ENCODE measurements at regions not wholly inside any gene's neighbourhood (a gene's known extent, or its start where the extent isn't known, plus 50 kb on each side); places are given as distances from the start of the nearest gene placed in this dataset.

- intact Hi-C loops (cut with micrococcal nuclease), result no loop called here
- Histone ChIP-seq H4K20me1 (ENCODE audit: low read length) (no peaks in the 10 kb centered on the region), H3K4me2 (ENCODE audit: low read length) (no peak overlapping the region), H3K9me3 (ENCODE audit: low read length) (0 out of 2 replicates have a peak, but pooled peaks cover 11% of the 10 kb centered on the region), H3K36me3 (ENCODE audit: low read depth, low read length) (no peaks in the 10 kb centered on the region), H3F3A (ENCODE audit: low read length, unreplicated experiment) (no peaks in the 10 kb centered on the region), H3K4me3 (ENCODE audit: low read length) (no peak overlapping the region), H3K27me3 (ENCODE audit: low read length) (no peaks in the 10 kb centered on the region; the same call in 1 of the 2 replicates), H3K27ac (ENCODE audit: low read length) (no peak overlapping the region), H2AFZ (ENCODE audit: low read length) (no peak overlapping the region), H3K4me1 (ENCODE audit: insufficient read depth, low read length) (no peaks in the 10 kb centered on the region), H3K79me2 (ENCODE audit: low read length) (no peaks in the 10 kb centered on the region), H3K9me2 (replicated peaks; ENCODE audit: low read length) (no peaks in the 10 kb centered on the region), H3K9ac (ENCODE audit: low read length) (no peak overlapping the region)
- DNase-seq (no peak), ATAC-seq (no peak)
- ChIA-PET CTCF (no interaction called here), POLR2A (ENCODE audit: unreplicated experiment) (no interaction called here)
- BruUV-seq (replicated peaks), result no TSS peak
- TF ChIP-seq CTCF (conservative IDR thresholded peaks at IDR 0.05; ENCODE audit: low read depth, low read length) (no peak), EZH2phosphoT487 (IDR thresholded peaks at IDR 0.05; ENCODE audit: borderline replicate concordance, low read length) (no peak), EZH2 (IDR thresholded peaks at IDR 0.05; ENCODE audit: low read length, unreplicated experiment) (no peak)
Observed at GRCh38 chr3:117843356-117843755, 1133.8 kb downstream of the TUSC7 start.

GRCh38 chr3:117844676-117845075 is 1135.1 kb downstream of the TUSC7 start:
- no peaks in the 10 kb centered on the region for H3F3A ChIP-seq (ENCODE audit: low read length, unreplicated experiment)
- H3K4me3 ChIP-seq (ENCODE audit: low read length), result no peak overlapping the region
- no peaks in the 10 kb centered on the region for H4K20me1 ChIP-seq (ENCODE audit: low read length)
- H3K27me3 ChIP-seq (ENCODE audit: low read length), result no peaks in the 10 kb centered on the region; the same call in 1 of the 2 replicates
- BruUV-seq (replicated peaks), result no TSS peak
- H3K9ac ChIP-seq (ENCODE audit: low read length), result no peak overlapping the region
- H3K9me3 ChIP-seq (ENCODE audit: low read length), result 0 out of 2 replicates have a peak, but pooled peaks cover 11% of the 10 kb centered on the region
- H3K79me2 ChIP-seq (ENCODE audit: low read length), result no peaks in the 10 kb centered on the region
- CTCF ChIA-PET, result no interaction called here
- TF ChIP-seq CTCF (conservative IDR thresholded peaks at IDR 0.05; ENCODE audit: low read depth, low read length) (no peak), EZH2 (IDR thresholded peaks at IDR 0.05; ENCODE audit: low read length, unreplicated experiment) (no peak), EZH2phosphoT487 (IDR thresholded peaks at IDR 0.05; ENCODE audit: borderline replicate concordance, low read length) (no peak)
- ATAC-seq (no peak), DNase-seq (no peak)
- H3K27ac ChIP-seq (ENCODE audit: low read length), result no peak overlapping the region
- POLR2A ChIA-PET (ENCODE audit: unreplicated experiment), result no interaction called here
- H3K4me2 ChIP-seq (ENCODE audit: low read length), result no peak overlapping the region
- H3K36me3 ChIP-seq (ENCODE audit: low read depth, low read length), result no peaks in the 10 kb centered on the region
- no peak overlapping the region for H2AFZ ChIP-seq (ENCODE audit: low read length)
- intact Hi-C loops (cut with micrococcal nuclease), result no loop called here
- H3K4me1 ChIP-seq (ENCODE audit: insufficient read depth, low read length), result no peaks in the 10 kb centered on the region
- H3K9me2 ChIP-seq (replicated peaks; ENCODE audit: low read length), result no peaks in the 10 kb centered on the region

- H2AFZ ChIP-seq (ENCODE audit: low read length), result no peak overlapping the region
- H3K4me2 ChIP-seq (ENCODE audit: low read length), result no peak overlapping the region
- H3K27ac ChIP-seq (ENCODE audit: low read length), result no peak overlapping the region
- DNase-seq, result no peak
- ChIA-PET POLR2A (ENCODE audit: unreplicated experiment) (no interaction called here), CTCF (no interaction called here)
- intact Hi-C loops (cut with micrococcal nuclease), result no loop called here
- H3K9me2 ChIP-seq (replicated peaks; ENCODE audit: low read length), result no peaks in the 10 kb centered on the region
- H3K4me1 ChIP-seq (ENCODE audit: insufficient read depth, low read length), result no peaks in the 10 kb centered on the region
- H3K4me3 ChIP-seq (ENCODE audit: low read length), result no peak overlapping the region
- no peak overlapping the region for H3K9ac ChIP-seq (ENCODE audit: low read length)
- H4K20me1 ChIP-seq (ENCODE audit: low read length), result no peaks in the 10 kb centered on the region
- H3K9me3 ChIP-seq (ENCODE audit: low read length), result 0 out of 2 replicates have a peak, but pooled peaks cover 11% of the 10 kb centered on the region
- BruUV-seq (replicated peaks), result no TSS peak
- H3K36me3 ChIP-seq (ENCODE audit: low read depth, low read length), result no peaks in the 10 kb centered on the region
- H3K79me2 ChIP-seq (ENCODE audit: low read length), result no peaks in the 10 kb centered on the region
- no peaks in the 10 kb centered on the region for H3F3A ChIP-seq (ENCODE audit: low read length, unreplicated experiment)
- H3K27me3 ChIP-seq (ENCODE audit: low read length), result no peaks in the 10 kb centered on the region; the same call in 1 of the 2 replicates
- no peak for ATAC-seq
- TF ChIP-seq EZH2phosphoT487 (IDR thresholded peaks at IDR 0.05; ENCODE audit: borderline replicate concordance, low read length) (no peak), CTCF (conservative IDR thresholded peaks at IDR 0.05; ENCODE audit: low read depth, low read length) (no peak), EZH2 (IDR thresholded peaks at IDR 0.05; ENCODE audit: low read length, unreplicated experiment) (no peak)
Observed at GRCh38 chr3:117846238-117846637, 1136.7 kb downstream of the TUSC7 start.

All from PC-3 (cell line).